HG03045 (cell line): ENCODE measurements at regions not wholly inside any gene's neighbourhood (a gene's known extent, or its start where the extent isn't known, plus 50 kb on each side); places are given as distances from the start of the nearest gene placed in this dataset.

Experiments
- ATAC-seq: cut with Tn5 transposase; IDR thresholded peaks from one replicate; pipeline ENCODE4 v1.9.1; 2021; ENCODE audit warnings: mild to moderate bottlenecking, moderate library complexity; ENCODE audit not compliant: unreplicated experiment

DNA sequence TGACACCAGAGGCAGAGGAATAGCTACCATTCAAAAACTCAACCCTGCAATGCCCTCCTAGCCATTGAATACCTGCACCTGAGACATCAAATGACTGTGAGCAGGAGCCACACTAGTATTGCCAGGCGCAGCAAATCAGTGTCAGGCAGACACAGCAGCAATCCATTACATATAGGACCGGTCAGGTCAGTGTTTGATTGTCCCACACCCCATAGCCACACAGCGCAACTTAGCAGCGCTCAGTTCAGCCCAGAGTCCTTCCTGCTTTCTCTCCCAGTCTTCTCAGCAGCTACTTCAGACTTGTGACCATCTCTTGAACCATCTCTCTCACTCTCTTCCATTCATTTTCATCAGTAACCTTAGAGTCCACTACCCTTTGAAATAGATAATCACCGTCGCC, 181.6 kb upstream of the GPR12 start:
- no peak for ATAC-seq

DNA sequence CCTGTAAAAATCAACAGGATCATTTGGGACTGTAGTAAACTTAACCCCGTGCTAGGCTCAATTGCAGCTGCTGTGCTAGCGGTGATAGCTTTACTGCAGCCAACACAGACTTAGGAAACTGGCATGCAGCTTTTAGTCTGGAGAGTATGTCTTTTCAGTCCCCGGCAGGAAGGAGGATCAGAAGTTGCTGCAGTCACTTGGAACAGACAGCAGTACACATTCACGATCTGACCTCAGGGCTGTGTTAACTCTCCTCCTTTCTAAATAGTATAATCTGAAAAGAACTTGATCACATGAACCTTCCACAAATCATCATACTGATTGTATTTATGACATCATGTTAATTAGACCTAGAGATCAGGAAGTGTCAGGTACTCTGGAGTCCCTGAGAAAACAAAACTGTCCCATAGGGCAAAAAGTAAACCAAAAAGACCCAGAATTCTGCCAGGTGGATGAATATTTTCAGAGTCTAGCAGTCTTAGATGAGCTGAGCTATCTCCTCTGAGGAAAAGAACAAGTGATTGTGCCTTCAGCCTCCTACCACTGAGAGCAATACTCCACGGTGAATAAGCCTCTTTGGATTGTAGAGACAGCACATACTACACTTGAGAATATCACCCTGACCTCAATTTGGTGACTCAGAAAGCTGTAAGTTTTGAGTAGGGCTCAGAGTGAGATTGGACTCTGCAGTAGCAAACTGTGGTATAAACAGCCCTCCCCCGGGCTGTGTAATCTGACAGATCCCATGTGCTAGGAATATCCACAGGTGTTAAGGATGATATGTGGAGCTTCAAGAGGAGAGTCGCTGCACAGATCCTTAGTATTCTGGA, 181.0 kb upstream of the GPR12 start:
- ATAC-seq: no peak

DNA sequence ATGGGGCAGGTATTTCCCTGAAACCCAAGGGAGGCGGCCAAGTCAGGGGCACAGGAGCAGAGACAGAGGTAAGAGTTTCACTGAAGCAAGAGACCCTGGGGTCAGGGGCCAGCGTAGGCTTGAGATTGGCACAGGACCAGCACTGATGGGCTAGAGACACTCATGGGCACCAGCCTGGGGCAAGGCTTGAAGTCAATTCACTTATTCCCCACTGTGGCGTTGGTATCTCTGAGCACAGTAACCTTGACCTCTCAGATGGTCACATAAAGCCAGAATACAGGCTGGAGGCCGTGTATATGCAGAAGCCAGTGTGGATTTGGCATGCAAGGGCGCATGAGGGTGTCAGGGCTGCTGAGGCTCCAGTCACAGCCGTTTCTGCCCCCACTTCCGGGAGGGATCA, 173.5 kb upstream of the GPR12 start:
- no peak for ATAC-seq

DNA sequence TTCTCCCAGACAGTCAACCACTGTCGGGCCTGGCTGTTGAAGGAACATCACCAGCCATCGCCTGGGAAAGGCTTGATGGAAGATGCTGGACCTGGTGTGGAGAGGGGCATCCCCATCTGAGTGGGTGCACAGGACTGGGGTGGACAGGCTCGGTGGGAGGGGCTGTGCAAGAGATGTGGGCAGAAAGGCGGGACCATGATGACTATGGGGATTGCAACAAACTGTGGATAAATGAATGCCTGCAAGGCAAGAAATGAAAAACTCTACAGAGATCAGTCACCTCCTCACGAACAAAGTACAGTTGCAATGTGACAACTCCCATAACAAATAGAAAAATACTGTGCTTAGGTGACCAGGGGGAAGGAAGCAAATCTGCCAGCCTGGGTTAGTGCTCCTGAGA, 171.9 kb upstream of the GPR12 start:
- no peak for ATAC-seq

DNA sequence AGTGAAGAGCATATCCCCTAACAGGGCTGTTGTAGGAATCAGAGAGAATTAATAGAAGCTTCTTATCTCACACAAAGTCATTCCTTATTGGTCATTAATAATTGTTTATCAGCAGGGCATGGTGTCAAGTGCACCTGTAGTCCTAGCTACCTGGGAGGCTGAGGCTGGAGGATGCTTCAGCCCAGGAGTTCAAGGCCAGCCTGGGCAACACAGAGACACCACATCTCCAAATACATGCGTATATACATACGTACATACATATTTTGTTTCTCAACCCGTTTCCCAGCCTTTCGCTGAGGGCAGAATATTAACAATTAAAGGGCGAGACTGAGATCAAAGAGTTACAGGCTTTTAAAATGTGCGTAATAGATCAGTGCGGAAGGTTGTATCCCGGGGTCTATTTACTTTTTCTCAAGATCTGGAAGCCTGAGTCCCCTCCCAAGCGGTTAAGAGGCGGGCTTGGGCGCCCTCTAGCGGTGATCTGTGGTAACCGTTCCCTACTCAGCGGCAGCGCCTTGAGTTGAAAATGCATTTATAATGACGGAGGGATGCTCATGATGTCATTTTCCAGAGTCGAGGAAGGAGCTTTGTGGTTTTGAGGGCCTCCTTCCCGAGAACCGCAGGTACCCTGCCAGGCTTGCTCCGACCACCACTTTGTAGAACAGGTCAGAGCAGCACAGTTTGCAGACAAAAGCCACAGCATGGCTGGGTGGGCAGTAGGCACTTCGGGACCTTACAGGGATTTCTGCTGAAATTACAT, 169.6 kb upstream of the GPR12 start:
- peak; percentile 56 for ATAC-seq

DNA sequence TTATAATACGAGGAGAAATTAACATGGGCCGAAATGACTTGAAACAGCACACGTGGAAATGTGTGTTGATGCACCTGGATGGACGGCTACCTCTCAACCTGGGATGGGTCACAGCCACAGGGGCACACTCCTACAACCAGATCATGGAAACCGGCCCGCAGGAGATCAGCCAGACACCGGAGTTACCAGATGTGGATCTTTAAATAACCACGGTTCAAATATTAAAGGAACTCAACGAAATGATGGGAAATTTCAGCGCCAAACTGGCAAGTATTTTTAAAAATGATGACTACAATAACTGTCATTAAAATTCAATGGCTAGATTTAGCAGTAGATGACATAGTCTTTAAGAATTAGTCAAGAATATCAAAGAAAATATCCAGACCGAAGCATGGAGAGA, 166.9 kb upstream of the GPR12 start:
- ATAC-seq: no peak

DNA sequence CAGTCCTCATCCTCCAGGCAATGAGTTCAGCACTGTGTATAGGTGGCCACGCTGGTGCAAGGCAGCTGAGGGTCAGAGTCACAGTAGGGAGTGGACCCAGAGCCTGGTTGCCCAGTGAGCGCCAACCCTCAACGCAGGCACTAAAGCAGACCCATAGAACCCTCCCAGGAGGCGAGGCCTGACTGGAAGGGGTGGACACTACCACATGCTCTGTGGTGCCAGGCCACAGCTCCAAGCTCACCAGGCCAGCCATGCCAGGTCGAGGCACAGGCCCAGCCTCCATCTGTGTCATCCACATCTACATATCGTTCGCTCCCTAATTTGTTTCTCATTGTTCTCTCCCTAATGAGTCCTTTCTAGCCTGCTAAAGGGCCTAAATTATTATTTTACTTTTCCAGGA, 165.8 kb upstream of the GPR12 start:
- ATAC-seq: no peak

DNA sequence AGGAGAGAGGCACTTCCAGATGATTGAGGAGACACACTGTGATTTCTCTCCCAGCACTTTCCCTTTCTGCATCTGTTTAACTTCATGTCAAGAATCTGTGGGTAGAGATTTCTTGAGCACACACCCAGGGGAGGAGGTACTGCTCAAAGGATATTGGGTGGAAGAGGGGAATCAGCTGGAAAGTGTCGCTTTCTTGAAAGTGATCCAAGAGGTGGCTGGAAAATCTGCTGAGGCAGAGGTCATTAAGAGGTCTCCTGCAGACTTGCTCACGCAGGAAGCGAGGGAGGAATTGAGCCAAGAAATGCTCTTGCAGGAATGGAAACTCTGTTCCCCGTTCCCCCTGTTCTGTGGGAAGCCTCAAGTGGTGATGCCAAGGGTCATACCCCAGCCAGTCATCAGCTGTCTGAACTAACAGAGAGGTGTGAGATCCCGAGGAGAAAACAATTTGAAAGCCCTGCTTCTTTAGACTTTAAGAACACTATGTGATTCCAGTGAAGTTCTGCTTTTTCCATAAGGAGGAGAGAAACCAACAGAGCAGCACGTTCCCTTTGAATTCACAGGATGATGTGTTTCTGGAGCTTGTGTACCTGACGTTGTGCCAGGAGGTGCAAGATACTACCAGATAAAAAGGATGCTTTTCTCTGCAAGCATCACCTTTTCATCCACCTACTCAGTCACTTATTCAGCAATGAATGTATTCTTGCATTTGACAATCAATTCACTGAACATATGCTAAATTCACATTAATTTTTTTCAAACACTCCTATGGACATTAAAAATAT, 163.4 kb upstream of the GPR12 start:
- ATAC-seq: no peak

DNA sequence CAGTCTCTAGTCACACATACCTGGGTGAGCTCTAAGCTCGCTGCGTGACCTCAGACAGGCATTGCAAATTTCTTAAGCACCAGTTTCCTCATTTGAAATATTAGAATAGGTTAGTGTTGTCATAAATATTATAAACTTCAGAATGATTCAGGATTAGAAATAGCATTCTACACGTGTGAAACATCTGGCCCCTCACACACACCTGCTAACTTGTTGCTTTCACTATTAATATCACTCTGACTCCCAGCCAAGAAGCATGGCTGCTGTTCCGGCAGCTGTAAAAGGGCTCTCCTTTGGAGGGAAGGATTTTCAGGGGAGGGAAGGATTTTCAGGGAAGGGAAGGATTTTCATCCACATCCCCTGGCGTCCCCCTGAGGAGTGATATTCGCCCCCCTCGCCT, 161.3 kb upstream of the GPR12 start:
- no peak for ATAC-seq

DNA sequence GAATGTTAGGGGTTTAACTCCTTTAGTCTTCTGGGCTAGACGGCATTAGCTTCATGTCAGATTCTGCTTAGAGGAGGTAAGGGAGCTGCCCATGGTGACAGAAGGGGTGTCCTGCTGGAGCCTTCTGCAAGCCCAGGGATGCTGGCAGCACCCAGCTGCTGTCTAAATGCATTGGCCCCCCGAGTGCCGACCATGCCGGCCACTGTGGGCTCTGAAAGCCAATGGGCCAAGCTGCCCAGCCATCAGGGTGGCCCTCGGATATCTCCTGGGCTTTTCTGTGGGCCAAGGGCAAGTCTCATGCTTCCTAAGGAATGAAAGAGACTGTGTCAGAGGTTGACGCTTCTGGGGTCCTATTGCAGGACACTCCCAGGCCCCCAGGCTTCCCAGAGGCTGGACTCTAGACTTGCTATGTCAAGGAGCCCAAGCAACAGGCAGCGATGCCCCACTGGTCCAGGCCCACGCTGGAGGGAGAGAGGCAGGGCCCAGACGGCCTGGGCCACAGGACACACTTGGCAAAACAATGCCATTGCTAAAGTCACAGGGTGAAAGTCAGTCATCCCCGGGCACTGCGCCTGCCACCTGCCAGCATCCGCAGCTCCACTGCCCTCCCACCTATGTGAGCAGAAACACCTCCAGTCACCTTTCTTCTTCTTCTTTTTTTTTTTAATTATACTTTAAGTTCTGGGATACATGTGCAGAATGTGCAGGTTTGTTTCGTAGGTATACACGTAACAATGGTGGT, 160.2 kb upstream of the GPR12 start:
- ATAC-seq: no peak

DNA sequence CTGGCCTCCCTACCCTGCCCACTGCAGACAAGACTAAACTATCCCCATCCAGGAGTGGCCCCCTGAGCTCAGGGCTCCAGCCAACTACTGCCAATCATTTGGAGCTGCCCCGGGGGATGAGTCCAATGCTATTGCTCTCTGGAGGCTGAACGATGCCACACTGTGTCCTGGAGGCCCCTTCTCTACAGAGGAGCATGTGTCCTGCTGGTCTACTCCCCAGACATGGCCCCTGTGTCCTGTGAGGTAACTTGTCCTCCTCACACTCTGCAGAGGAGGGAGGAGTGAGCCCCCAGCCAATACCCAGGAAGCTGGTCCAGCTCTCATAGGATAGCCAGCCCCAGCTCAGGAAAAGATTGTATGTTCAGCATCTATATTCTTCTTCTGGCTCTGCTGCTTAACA, 159.1 kb upstream of the GPR12 start:
- ATAC-seq: no peak

DNA sequence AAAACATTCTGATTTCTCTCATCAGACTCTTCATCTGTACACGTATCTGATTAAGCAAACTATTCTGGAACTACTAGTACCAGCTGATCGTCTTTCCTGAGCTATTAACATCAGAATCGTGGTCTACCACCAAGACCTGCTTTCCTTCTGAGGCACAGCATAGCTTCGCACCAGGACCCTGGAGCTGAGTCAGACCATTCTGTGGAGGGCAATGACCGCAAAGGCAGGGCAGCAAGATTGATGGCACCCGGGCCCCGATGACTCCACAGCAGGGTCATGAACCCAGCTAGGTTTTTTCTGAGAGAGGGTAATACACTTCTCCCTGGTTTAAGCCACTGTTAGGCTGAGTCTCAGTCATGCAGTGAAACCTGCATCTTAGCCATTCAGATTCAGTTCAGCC, 158.7 kb upstream of the GPR12 start:
- no peak for ATAC-seq

DNA sequence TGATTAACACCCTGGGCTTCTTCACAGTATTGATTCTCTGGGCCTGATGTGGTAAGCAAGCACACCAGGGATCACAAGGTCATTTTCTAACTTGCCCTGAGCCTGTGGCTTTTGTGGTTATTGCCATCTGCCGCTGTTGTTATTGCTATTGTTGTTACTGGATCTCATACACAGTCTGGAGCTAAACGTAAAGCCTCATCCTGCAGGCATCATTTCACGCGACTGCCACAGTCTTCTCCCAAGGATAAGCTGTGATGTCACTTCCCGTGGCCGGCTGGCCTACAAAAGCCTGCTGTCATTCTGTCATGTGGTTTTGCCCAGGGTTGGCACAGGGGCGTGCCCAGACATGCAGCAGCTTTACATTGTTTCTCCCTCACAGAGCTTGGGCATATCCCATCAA, 154.0 kb upstream of the GPR12 start:
- ATAC-seq: no peak

DNA sequence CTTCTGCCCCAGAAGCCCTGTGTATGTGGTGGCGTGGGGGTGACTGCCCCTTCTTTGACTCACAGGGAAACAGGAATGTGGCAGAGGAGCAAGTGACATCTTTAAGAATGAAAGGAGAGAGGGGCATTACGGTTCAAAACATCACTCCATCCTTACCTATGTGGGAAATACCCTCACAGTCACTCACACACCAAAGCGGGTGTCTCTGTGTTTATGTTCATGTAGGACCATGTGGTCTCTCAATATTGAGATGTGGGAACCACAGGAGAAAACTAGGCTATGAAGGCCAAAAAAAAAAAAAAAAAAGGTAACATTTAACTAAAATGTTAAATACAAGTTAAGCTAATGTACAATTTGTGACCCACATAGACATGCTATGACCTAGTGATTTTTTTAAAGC, 153.6 kb upstream of the GPR12 start:
- no peak for ATAC-seq

DNA sequence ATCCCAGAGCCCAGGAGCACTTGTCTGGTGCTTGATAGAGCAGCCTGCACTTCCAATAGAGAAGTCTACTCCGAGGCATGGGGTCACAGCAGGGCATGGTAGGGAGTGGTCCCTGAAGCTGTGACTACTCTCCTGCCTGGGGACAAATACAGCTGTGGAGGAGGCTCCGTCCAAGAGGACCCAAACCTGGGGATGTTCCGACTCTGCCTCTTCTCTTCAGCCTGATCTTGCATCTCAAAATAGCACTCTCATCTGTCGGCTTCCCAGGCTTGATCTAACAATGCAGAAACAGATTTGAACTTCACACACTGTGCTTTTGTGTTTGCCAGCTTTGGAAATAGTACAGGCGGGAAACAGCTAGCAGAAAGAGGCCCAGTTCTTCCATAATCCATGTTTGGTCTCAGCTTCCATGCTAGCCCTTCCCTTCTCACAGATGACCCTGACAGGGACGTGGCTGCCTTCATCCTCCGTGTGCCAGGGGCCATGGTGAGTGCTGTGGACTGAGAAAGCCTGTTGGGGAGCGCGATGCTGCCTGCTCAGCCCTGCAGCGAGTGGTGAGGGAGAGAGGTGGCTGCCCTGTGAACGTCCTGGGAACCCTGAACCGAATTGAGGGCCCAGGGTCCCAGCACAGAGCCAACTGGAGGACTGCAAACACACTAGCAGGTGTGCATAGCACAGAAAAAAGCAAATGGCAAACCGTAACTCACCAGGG, 150.3 kb upstream of the GPR12 start:
- no peak for ATAC-seq

DNA sequence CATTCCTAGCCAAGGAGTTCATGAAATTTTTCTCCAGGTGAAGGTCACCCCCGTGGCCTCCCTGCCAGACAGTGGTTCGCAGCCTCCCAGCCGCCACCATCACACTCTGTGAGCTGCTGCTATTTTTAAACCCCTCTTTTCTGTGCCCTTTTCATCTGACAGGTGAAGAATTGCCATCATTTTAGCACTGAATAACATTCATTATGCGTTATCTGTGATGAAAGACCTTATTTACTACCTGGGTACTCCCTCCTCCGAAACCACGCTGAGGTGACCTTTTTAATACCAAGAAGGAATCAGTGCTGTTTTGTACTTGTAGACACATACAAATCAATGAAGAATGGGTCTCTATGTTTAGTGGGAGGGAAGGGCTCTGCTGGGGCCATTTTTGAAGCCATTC, 148.9 kb upstream of the GPR12 start:
- ATAC-seq: no peak

DNA sequence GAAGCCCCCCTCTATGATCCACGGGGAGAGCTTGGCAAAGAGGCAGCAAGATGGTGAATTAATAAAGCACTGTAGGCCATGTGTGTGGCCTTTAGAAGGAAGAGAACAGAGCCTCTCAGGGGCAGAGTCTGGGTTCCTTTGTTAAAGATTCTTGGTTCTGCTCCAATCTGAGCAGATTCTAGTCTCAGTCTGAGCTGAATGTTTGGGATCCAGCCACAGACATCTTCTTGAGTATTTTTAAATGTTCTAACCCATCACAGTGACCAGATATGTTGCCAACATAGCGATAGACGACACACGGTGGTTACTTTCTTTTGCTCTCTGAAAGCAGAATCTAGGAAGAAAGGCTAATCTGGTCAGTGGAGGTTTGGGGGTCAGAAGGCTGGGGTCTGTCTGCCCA, 147.5 kb upstream of the GPR12 start:
- no peak for ATAC-seq

DNA sequence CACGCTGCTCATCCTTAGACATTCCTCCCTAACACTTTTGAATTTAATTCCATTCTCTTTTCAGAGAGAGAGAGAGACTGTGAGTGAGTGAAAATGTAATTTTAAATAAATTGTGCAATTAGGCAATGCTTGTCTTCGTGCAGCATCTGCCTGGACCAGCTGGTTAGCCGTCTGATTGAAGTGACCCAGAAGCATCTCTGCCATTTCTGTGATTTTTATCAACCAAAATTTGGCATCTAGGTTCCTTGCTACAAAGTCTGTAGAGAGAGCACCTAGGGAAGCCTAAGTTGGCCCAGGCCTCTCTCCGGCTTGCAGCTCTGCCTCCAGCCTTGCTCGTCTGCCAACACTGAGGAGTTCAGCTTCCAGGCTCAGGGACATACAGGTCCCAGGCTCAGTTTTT, 138.6 kb upstream of the GPR12 start:
- ATAC-seq: no peak

DNA sequence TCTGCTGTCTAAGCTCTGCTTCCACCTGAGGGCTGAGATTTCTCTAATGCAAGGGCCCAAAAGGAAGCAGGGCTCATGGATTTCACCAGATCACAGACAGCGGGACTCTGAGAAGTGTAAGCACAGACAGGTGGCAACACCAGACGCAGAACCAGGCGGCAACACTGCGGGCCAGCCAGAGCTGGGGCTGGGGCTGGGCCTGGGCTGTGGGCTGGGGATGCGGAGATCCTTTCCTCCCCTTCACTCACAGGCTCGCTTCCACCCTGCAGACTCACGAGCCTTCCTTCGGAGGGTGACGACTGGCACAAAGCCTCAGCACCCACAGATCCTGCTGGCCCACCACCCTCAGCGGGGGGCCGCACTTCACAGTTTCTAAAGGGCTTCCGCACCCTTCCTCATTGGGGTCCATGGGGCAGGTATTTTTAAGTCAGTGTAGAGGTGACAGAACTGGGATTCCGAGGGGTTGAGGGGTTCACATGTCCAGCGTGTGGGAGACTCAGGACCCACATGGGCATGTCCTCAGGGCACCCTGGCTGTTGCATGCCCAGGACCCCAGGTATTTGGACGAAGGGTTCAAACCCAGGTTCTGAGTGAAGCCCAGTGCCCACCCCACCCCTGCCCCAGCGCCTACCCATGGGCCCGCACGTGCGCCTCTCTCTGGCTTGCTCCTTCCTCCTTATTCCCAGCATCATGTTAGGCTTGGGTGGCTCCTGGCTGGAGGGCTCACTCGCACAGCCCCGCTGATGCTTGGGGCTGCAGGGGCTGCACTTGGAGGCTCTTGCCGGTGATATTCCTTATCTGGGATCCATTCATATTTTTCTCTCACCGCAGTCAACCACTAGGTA, 137.3 kb upstream of the GPR12 start:
- ATAC-seq: no peak
